K562 (cell line): ENCODE measurements at regions not wholly inside any gene's neighbourhood (a gene's known extent, or its start where the extent isn't known, plus 50 kb on each side); places are given as distances from the start of the nearest gene placed in this dataset.
A peak's percentile ranks its signal among the peaks of the same experiment; 100 is the strongest.

Experiments used
- ATAC-seq: fragments of 200-7000 bp; cut with Tn5 transposase; 3 replicates; pipeline ENCODE4 v1.9.1; 2020; ENCODE audit warnings: moderate library complexity
- BruUV-seq: library from RNA; stranded (reverse); fragments of 400-500 nt; replicated peaks from 2 replicates; lab custom pipeline; 2021; lab: Mats Ljungman, UMichigan
- CTCF ChIA-PET: fragments of 300-600 bp; formaldehyde crosslinking; extraction: SDS; loops from one replicate; lab custom pipeline; 2021; ENCODE audit warnings: low intra/inter-chr PET ratio; lab: Yijun Ruan, JAX
- POLR2A ChIA-PET: fragments of 300-600, 350-650 bp; sonication (Branson Sonifier 250); formaldehyde crosslinking; extraction: SDS; loops from one replicate; lab custom pipeline; 2021; ENCODE audit warnings: antibody characterized with exemption, inconsistent platforms; lab: Yijun Ruan, JAX
- DNase-seq, 4 experiments: peaks; one replicate each; pipeline versions ENCODE4 v3.0.0 to v3.0.0-alpha.2; 2011 to 2018; ENCODE audit warnings: low spot score in 3 of 4, mixed read lengths in 3 of 4; ENCODE audit errors: extremely low read depth in 1 of 4
- FAIRE-seq: peaks from 2 replicates; lab custom pipeline; 2011; peaks lifted over from hg19 to GRCh38; lab: Jason Lieb, UNC
- H2AFZ ChIP-seq: 2 replicates; pipeline ENCODE4 v1.6.0; 2011; ENCODE audit warnings: low read depth, low read length, control low read depth, inconsistent platforms
- H3K27ac ChIP-seq: fragments of 200-600 bp; 3 replicates; pipeline ENCODE4 v1.8.0; 2011; ENCODE audit warnings: low read depth, mild to moderate bottlenecking, control low read depth, inconsistent platforms, low read length, moderate library complexity, mixed read lengths; ENCODE audit errors: extremely low read depth
- H3K27me3 ChIP-seq, 2 experiments: fragments of 300-600 bp in 1 of 2; 2 replicates in 1 of 2; 3 replicates in 1 of 2; pipeline versions ENCODE4 v1.6.0 to v1.8.0; 2011; ENCODE audit warnings: inconsistent platforms in 2 of 2, low read length in 2 of 2, mild to moderate bottlenecking in 1 of 2, mixed read lengths in 1 of 2, moderate library complexity in 1 of 2; ENCODE audit not compliant: control insufficient read depth in 2 of 2, insufficient read depth in 2 of 2
- H3K36me3 ChIP-seq: fragments of 300-600 bp; 3 replicates; pipeline ENCODE4 v1.8.0; 2011; ENCODE audit warnings: mild to moderate bottlenecking, low read length, inconsistent platforms; ENCODE audit not compliant: control insufficient read depth, insufficient read depth
- H3K4me1 ChIP-seq, 2 experiments: fragments of 200-600 bp in 1 of 2; replicated peaks in 1 of 2; 2 replicates in 1 of 2; 3 replicates in 1 of 2; pipeline versions ENCODE4 v1.5.1 to v1.8.0; 2011; ENCODE audit warnings: inconsistent platforms in 2 of 2, low read length in 2 of 2, mild to moderate bottlenecking in 1 of 2, mixed read lengths in 1 of 2, moderate library complexity in 1 of 2; ENCODE audit not compliant: control insufficient read depth in 2 of 2, insufficient read depth in 2 of 2
- H3K4me2 ChIP-seq: 2 replicates; pipeline ENCODE4 v1.6.1; 2011; ENCODE audit warnings: low read length, control low read depth, inconsistent platforms, mixed read lengths; ENCODE audit not compliant: insufficient read depth
- H3K4me3 ChIP-seq: fragments of 200-600 bp; sonication (generic), shearing (Covaris generic); 2 replicates; pipeline ENCODE4 v1.5.1; 2016; ENCODE audit warnings: control low read depth, inconsistent platforms
- H3K79me2 ChIP-seq: fragments of 200-600 bp; 3 replicates; pipeline ENCODE4 v1.8.0; 2011; ENCODE audit warnings: low read length, inconsistent platforms; ENCODE audit not compliant: control insufficient read depth, insufficient read depth
- H3K9ac ChIP-seq, 2 experiments: 2 replicates each; pipeline versions ENCODE4 v1.6.0 to v1.6.1; 2011; ENCODE audit warnings: low read depth in 2 of 2, low read length in 2 of 2, control low read depth in 1 of 2, inconsistent platforms in 1 of 2, mild to moderate bottlenecking in 1 of 2, mixed read lengths in 1 of 2; ENCODE audit not compliant: insufficient read depth in 1 of 2
- H3K9me1 ChIP-seq: one replicate; pipeline ENCODE4 v1.6.0; 2011; ENCODE audit warnings: inconsistent platforms, mild to moderate bottlenecking, low read length, moderate library complexity; ENCODE audit not compliant: control insufficient read depth, insufficient read depth
- H3K9me3 ChIP-seq: replicated peaks from 2 replicates; pipeline ENCODE4 v1.5.1; 2011; ENCODE audit warnings: low read depth, low read length, inconsistent platforms; ENCODE audit not compliant: control insufficient read depth, insufficient read depth
- H4K20me1 ChIP-seq: replicated peaks from 2 replicates; pipeline ENCODE4 v1.6.1; 2011; ENCODE audit warnings: low read length, inconsistent platforms, mixed read lengths; ENCODE audit not compliant: control insufficient read depth, insufficient read depth
- ATF3 ChIP-seq, 2 experiments: fragments of 450-650 bp in 1 of 2; sonication (generic) in 1 of 2; formaldehyde crosslinking in 1 of 2; IDR thresholded peaks in 1 of 2; conservative IDR thresholded peaks in 1 of 2; 2 replicates each; pipeline versions ENCODE4 v1.6.1 to v1.8.1; 2016 to 2023; ENCODE audit warnings: mild to moderate bottlenecking in 2 of 2, moderate library complexity in 2 of 2, inconsistent platforms in 1 of 2, missing genetic modification reagents in 1 of 2
- CEBPB ChIP-seq: fragments of 450-650 bp; IDR thresholded peaks from 2 replicates; pipeline ENCODE4 v1.6.1; 2016; ENCODE audit warnings: missing genetic modification characterization, missing compliant biosample characterization
- CTBP1 ChIP-seq: fragments of 450-650 bp; IDR thresholded peaks from 2 replicates; pipeline ENCODE4 v1.6.1; 2016; ENCODE audit warnings: borderline replicate concordance
- FOSL1 ChIP-seq: fragments of 200-800 bp; sonication (Bioruptor generic); conservative IDR thresholded peaks from 2 replicates; pipeline ENCODE4 v1.6.1; 2016; ENCODE audit warnings: missing genetic modification characterization, missing compliant biosample characterization
- KDM5B ChIP-seq: fragments of 200-600 bp; sonication (generic); IDR thresholded peaks from 2 replicates; pipeline ENCODE4 v1.6.1; 2012; ENCODE audit warnings: low read depth, mild to moderate bottlenecking, moderate library complexity, low read length, control low read depth, inconsistent platforms; ENCODE audit not compliant: insufficient replicate concordance
- KLF1 ChIP-seq: fragments of 450-650 bp; IDR thresholded peaks from 2 replicates; pipeline ENCODE4 v1.6.1; 2016; ENCODE audit warnings: missing genetic modification characterization, missing compliant biosample characterization
- NFXL1 ChIP-seq: fragments of 450-650 bp; formaldehyde crosslinking; IDR thresholded peaks from 2 replicates; pipeline ENCODE4 v1.4.0; 2021; ENCODE audit warnings: mild to moderate bottlenecking
- RAD21 ChIP-seq, 2 experiments: fragments of 250-450 bp in 1 of 2; fragments of 450-650 bp in 1 of 2; sonication (Bioruptor Pico) in 1 of 2; formaldehyde crosslinking in 1 of 2; IDR thresholded peaks in 1 of 2; conservative IDR thresholded peaks in 1 of 2; 2 replicates each; pipeline versions ENCODE4 v1.4.0 to v1.8.0; 2020 to 2022; ENCODE audit warnings: mild to moderate bottlenecking in 2 of 2, moderate library complexity in 1 of 2
- RCOR1 ChIP-seq, 2 experiments: IDR thresholded peaks; 2 replicates each; pipeline ENCODE4 v1.6.1; 2012; ENCODE audit warnings: low read depth in 2 of 2, low read length in 2 of 2, borderline replicate concordance in 1 of 2, improper control_type of control experiment in 1 of 2
- SAFB2 ChIP-seq: fragments of 200-400 bp; formaldehyde crosslinking; IDR thresholded peaks from 2 replicates; pipeline ENCODE4 v1.6.1; 2018; ENCODE audit warnings: borderline replicate concordance, low read length, low read depth, moderate library complexity; ENCODE audit not compliant: severe bottlenecking
- SMC3 ChIP-seq: conservative IDR thresholded peaks from 2 replicates; pipeline ENCODE4 v1.6.1; 2011; ENCODE audit warnings: low read depth, low read length, improper control_type of control experiment; ENCODE audit not compliant: insufficient read depth
- STAG1 ChIP-seq: sonication (generic); formaldehyde crosslinking; IDR thresholded peaks from 2 replicates; pipeline ENCODE4 v1.5.0; 2020; ENCODE audit warnings: missing genetic modification reagents, borderline replicate concordance
- WGBS: fragments of 100-300 bp; shearing (Covaris generic); methylation state at CpG from one replicate; pipeline ENCODE4 v1.1.6; 2016; ENCODE audit warnings: low coverage, mixed read lengths; ENCODE audit not compliant: insufficient coverage; ENCODE audit errors: missing lambda C conversion rate; 5-methylcytosine and 5-hydroxymethylcytosine counted together
- in situ Hi-C: fragments of 300-500 bp; cut with MboI; formaldehyde crosslinking; loops from 4 replicates; pipeline ENCODE4 v1.15.0; 2018; ENCODE audit warnings: inconsistent platforms, mixed read lengths
- intact Hi-C: fragments of 100-400 bp; cut with micrococcal nuclease; formaldehyde crosslinking; loops from 2 replicates; pipeline ENCODE4 v1.14.2; 2022
- TF ChIP-seq, protein P1 (sequence below): fragments of 250-450 bp; sonication (Bioruptor Pico); IDR thresholded peaks from 2 replicates; pipeline ENCODE4 v1.4.0; 2020; ENCODE audit warnings: mild to moderate bottlenecking
- TF ChIP-seq, protein P2 (sequence below), 3 experiments: IDR thresholded peaks in 2 of 3; conservative IDR thresholded peaks in 1 of 3; 2 replicates each; pipeline ENCODE4 v1.5.1; 2011 to 2012; ENCODE audit warnings: low read length in 3 of 3, mild to moderate bottlenecking in 3 of 3, control low read depth in 2 of 3, improper control_type of control experiment in 1 of 3, inconsistent platforms in 1 of 3, low read depth in 1 of 3, mixed read lengths in 1 of 3, moderate library complexity in 1 of 3; ENCODE audit not compliant: insufficient read depth in 2 of 3
- TF ChIP-seq, protein P3 (sequence below): fragments of 450-650 bp; IDR thresholded peaks from 2 replicates; pipeline ENCODE4 v1.6.1; 2016

DNA sequence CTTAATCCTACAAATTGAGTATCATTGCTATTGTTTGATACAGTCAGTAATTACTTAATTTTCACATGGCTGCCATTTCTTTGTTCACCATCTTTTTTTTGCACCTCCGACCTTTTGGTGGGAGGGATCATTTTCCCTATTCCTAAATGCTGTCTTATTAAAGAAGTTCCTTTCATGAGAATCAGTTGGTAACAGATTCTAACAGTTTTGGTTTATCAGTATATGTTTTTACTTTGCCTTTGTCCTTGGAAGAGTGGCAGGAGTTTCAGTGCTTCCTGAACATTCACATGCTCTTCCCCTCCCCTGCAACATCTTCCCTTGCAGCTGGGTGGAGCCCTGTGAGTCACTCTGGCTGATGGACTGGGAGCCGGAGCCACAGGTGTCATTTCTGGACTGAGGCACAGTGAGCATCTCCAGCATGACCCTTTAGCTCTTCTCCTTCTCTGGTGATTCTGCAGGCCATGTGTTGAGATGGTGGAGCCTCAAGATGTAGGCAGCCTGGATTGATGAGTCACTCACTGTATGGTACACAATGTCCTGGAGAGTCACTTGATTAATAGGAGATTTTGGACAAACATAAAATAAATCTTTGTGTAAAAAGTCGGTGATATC lies 217.7 kb downstream of the URB2 start:
- Histone ChIP-seq H3K27ac (no peak overlapping the region), H3K36me3 (no peaks in the 10 kb centered on the region), H4K20me1 (no peaks in the 10 kb centered on the region), H3K9ac (no peak overlapping the region), H3K79me2 (no peaks in the 10 kb centered on the region), H3K9me3 (no peaks in the 10 kb centered on the region), H3K4me2 (no peak overlapping the region), H3K4me3 (no peak overlapping the region), H3K9me1 (no peaks in the 10 kb centered on the region), H3K27me3 (peaks cover 2 to 20% of the 10 kb centered on the region in 2 experiments; a peak in 3 of 5 replicates), H2AFZ (no peak overlapping the region), H3K4me1 (no peaks in the 10 kb centered on the region)
- ChIA-PET POLR2A (no interaction called here), CTCF (interaction anchor here (1.1 kb wide), 1 partner anchor 324 kb away, joined by 3 read pairs; no protein-coding TSS in a partner anchor)
- peak; percentile 94 for ATAC-seq
- 0% methylated on average over 3 of the region's 3 CpGs for WGBS
- intact Hi-C loops, result loop anchor here (2.0 to 10.0 kb wide), 2 partner anchors 331 to 459 kb away; no protein-coding TSS in a partner anchor
- DNase-seq, result peak in 3 of 4 experiments; percentile 26 to 58 (median 51)
- no TSS peak for BruUV-seq
- FAIRE-seq, result peak; percentile 85
- in situ Hi-C loops, result no loop called here
- TF ChIP-seq FOSL1 (tag) (peak; percentile 48; the same call in 1 of the 2 replicates), SAFB2 (no peak), CEBPB (tag) (no peak), ATF3 (IDR thresholded peaks at IDR 0.05) (peak; percentile 34; the same call in 1 of the 2 replicates), ATF3 (CRISPR knock-in tag; conservative IDR thresholded peaks at IDR 0.05) (no peak), KDM5B (no peak), RAD21 (CRISPR knock-in tag; conservative IDR thresholded peaks at IDR 0.05 in 1 of 2, IDR thresholded peaks at IDR 0.05 in 1 of 2) (peak; percentile 48 to 67), RCOR1 (IDR thresholded peaks at IDR 0.05; ENCODE audit: borderline replicate concordance in 1 of 2, low read depth in 2 of 2, low read length in 2 of 2) (peak in 1 of 2 experiments; percentile 32; a peak in 1 of 4 replicates), SMC3 (peak; percentile 28; the same call in 1 of the 2 replicates), KLF1 (tag) (no peak), STAG1 (peak; percentile 27; the same call in 1 of the 2 replicates), NFXL1 (CRISPR knock-in tag) (no peak), CTBP1 (peak; percentile 79)
- TF ChIP-seq, protein P1, sequence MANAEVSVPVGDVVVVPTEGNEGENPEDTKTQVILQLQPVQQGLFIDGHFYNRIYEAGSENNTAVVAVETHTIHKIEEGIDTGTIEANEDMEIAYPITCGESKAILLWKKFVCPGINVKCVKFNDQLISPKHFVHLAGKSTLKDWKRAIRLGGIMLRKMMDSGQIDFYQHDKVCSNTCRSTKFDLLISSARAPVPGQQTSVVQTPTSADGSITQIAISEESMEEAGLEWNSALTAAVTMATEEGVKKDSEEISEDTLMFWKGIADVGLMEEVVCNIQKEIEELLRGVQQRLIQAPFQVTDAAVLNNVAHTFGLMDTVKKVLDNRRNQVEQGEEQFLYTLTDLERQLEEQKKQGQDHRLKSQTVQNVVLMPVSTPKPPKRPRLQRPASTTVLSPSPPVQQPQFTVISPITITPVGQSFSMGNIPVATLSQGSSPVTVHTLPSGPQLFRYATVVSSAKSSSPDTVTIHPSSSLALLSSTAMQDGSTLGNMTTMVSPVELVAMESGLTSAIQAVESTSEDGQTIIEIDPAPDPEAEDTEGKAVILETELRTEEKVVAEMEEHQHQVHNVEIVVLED, result no peak
- TF ChIP-seq, protein P2, sequence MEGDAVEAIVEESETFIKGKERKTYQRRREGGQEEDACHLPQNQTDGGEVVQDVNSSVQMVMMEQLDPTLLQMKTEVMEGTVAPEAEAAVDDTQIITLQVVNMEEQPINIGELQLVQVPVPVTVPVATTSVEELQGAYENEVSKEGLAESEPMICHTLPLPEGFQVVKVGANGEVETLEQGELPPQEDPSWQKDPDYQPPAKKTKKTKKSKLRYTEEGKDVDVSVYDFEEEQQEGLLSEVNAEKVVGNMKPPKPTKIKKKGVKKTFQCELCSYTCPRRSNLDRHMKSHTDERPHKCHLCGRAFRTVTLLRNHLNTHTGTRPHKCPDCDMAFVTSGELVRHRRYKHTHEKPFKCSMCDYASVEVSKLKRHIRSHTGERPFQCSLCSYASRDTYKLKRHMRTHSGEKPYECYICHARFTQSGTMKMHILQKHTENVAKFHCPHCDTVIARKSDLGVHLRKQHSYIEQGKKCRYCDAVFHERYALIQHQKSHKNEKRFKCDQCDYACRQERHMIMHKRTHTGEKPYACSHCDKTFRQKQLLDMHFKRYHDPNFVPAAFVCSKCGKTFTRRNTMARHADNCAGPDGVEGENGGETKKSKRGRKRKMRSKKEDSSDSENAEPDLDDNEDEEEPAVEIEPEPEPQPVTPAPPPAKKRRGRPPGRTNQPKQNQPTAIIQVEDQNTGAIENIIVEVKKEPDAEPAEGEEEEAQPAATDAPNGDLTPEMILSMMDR (IDR thresholded peaks at IDR 0.05 in 2 of 3, conservative IDR thresholded peaks at IDR 0.05 in 1 of 3; ENCODE audit: insufficient read depth in 2 of 3, low read depth in 1 of 3, low read length in 3 of 3), result peak; percentile 52 to 58 (median 56)
- TF ChIP-seq, protein P3, sequence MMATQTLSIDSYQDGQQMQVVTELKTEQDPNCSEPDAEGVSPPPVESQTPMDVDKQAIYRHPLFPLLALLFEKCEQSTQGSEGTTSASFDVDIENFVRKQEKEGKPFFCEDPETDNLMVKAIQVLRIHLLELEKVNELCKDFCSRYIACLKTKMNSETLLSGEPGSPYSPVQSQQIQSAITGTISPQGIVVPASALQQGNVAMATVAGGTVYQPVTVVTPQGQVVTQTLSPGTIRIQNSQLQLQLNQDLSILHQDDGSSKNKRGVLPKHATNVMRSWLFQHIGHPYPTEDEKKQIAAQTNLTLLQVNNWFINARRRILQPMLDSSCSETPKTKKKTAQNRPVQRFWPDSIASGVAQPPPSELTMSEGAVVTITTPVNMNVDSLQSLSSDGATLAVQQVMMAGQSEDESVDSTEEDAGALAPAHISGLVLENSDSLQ, result peak; percentile 77
